OCI-LY7 (cell line): ENCODE measurements at regions not wholly inside any gene's neighbourhood (a gene's known extent, or its start where the extent isn't known, plus 50 kb on each side); places are given as distances from the start of the nearest gene placed in this dataset.

Source experiments
- BruUV-seq: library from RNA; stranded (reverse); fragments of 400-500 nt; replicated peaks from 2 replicates; lab custom pipeline; 2021; lab: Mats Ljungman, UMichigan
- CTCF ChIA-PET: fragments of 300-600 bp; sonication (Branson Sonifier 250); formaldehyde crosslinking; loops from one replicate; lab custom pipeline; 2022; ENCODE audit warnings: antibody characterized with exemption; ENCODE audit not compliant: unreplicated experiment; lab: Charles Lee
- POLR2A ChIA-PET: fragments of 300-600 bp; sonication (Branson Sonifier 250); formaldehyde crosslinking; loops from one replicate; lab custom pipeline; 2022; ENCODE audit warnings: antibody characterized with exemption; lab: Charles Lee
- DNase-seq: peaks from one replicate; pipeline ENCODE4 v3.0.0-alpha.2; 2015; ENCODE audit warnings: low spot score
- H2AFZ ChIP-seq: fragments of 200-600 bp; sonication (generic), shearing (Covaris generic); 2 replicates; pipeline ENCODE4 v1.6.1; 2014; ENCODE audit warnings: mild to moderate bottlenecking, antibody characterized with exemption, low read length, moderate library complexity
- H3K27ac ChIP-seq: fragments of 200-600 bp; sonication (generic); 2 replicates; pipeline ENCODE4 v1.5.1; 2014; ENCODE audit warnings: mixed run types, low read depth, mild to moderate bottlenecking, moderate library complexity, low read length, inconsistent platforms; ENCODE audit not compliant: poor library complexity, severe bottlenecking
- H3K36me3 ChIP-seq: fragments of 200-600 bp; sonication (generic); 2 replicates; pipeline ENCODE4 v1.6.1; 2014; ENCODE audit warnings: mild to moderate bottlenecking, antibody characterized with exemption, low read length, moderate library complexity, mixed read lengths; ENCODE audit not compliant: insufficient read depth
- H3K4me1 ChIP-seq: fragments of 200-600 bp; sonication (generic); 2 replicates; pipeline ENCODE4 v1.5.1; 2014; ENCODE audit warnings: mild to moderate bottlenecking, low read length; ENCODE audit not compliant: insufficient read depth, poor library complexity, severe bottlenecking
- H3K4me2 ChIP-seq: fragments of 200-600 bp; sonication (generic); 2 replicates; pipeline ENCODE4 v1.6.1; 2014; ENCODE audit warnings: mild to moderate bottlenecking, low read length
- H3K4me3 ChIP-seq: fragments of 200-600 bp; sonication (generic); 2 replicates; pipeline ENCODE4 v1.5.1; 2014; ENCODE audit warnings: mild to moderate bottlenecking, low read depth, low read length; ENCODE audit not compliant: poor library complexity, severe bottlenecking
- H3K79me2 ChIP-seq: fragments of 200-600 bp; sonication (generic); 2 replicates; pipeline ENCODE4 v1.6.1; 2016; ENCODE audit warnings: low read depth, mild to moderate bottlenecking, low read length, moderate library complexity, mixed read lengths; ENCODE audit not compliant: insufficient read depth
- H3K9me2 ChIP-seq: fragments of 200-600 bp; sonication (generic); 2 replicates; pipeline ENCODE4 v1.6.1; 2016; ENCODE audit warnings: mild to moderate bottlenecking, low read length, mixed read lengths; ENCODE audit not compliant: insufficient read depth
- H3K9me3 ChIP-seq: fragments of 200-600 bp; sonication (generic); 2 replicates; pipeline ENCODE4 v1.6.1; 2014; ENCODE audit warnings: mild to moderate bottlenecking, mixed run types, low read length, mixed read lengths
- H4K20me1 ChIP-seq: fragments of 200-600 bp; sonication (generic); 2 replicates; pipeline ENCODE4 v1.6.1; 2014; ENCODE audit warnings: mild to moderate bottlenecking, antibody characterized with exemption, low read length, moderate library complexity, mixed read lengths; ENCODE audit not compliant: insufficient read depth
- CTCF ChIP-seq: fragments of 200-600 bp; sonication (generic); conservative IDR thresholded peaks from 2 replicates; pipeline ENCODE4 v1.5.1; 2014; ENCODE audit warnings: mild to moderate bottlenecking, antibody characterized with exemption, low read length, moderate library complexity, mixed read lengths
- EZH2phosphoT487 ChIP-seq: fragments of 200-600 bp; sonication (generic); IDR thresholded peaks from 2 replicates; pipeline ENCODE4 v1.6.1; 2018; ENCODE audit warnings: low read depth, borderline replicate concordance, mild to moderate bottlenecking, mixed run types, antibody characterized with exemption, low read length, moderate library complexity, mixed read lengths
- intact Hi-C: fragments of 100-400 bp; cut with micrococcal nuclease; formaldehyde crosslinking; loops from one replicate; pipeline ENCODE4 v1.10.0; 2022; ENCODE audit not compliant: unreplicated experiment

- Histone ChIP-seq H3K79me2 (no peaks in the 10 kb centered on the region), H2AFZ (no peak overlapping the region), H3K36me3 (no peaks in the 10 kb centered on the region), H3K4me3 (no peak overlapping the region), H4K20me1 (no peaks in the 10 kb centered on the region), H3K4me1 (no peaks in the 10 kb centered on the region), H3K27ac (no peak overlapping the region), H3K4me2 (no peak overlapping the region), H3K9me3 (no peaks in the 10 kb centered on the region), H3K9me2 (no peaks in the 10 kb centered on the region)
- ChIA-PET CTCF (no interaction called here), POLR2A (interaction anchor here (1.0 kb wide), 1 partner anchor 21 kb away, joined by 3 read pairs; no protein-coding TSS in a partner anchor)
- intact Hi-C loops: no loop called here
- BruUV-seq: no TSS peak
- no peak for DNase-seq
- TF ChIP-seq CTCF: no peak
- TF ChIP-seq EZH2phosphoT487: no peak
Observed at GRCh38 chr1:78319603-78320002, 171.2 kb upstream of the PTGFR start.

- POLR2A ChIA-PET: no interaction called here
- Histone ChIP-seq H3K4me1 (no peaks in the 10 kb centered on the region), H2AFZ (no peak overlapping the region), H3K9me3 (no peaks in the 10 kb centered on the region), H3K4me2 (no peak overlapping the region), H3K79me2 (no peaks in the 10 kb centered on the region), H3K27ac (no peak overlapping the region), H3K36me3 (no peaks in the 10 kb centered on the region), H3K9me2 (no peaks in the 10 kb centered on the region), H4K20me1 (no peaks in the 10 kb centered on the region), H3K4me3 (no peak overlapping the region)
- BruUV-seq: no TSS peak
- TF ChIP-seq CTCF (no peak), EZH2phosphoT487 (no peak)
- DNase-seq: no peak
- intact Hi-C loops: no loop called here
- CTCF ChIA-PET: no interaction called here
Observed at GRCh38 chr1:78322928-78323680, 167.7 kb upstream of the PTGFR start.

GRCh38 chr1:78325293-78325692, 165.5 kb upstream of the PTGFR start:
- Histone ChIP-seq H3K9me3 (no peaks in the 10 kb centered on the region), H3K27ac (no peak overlapping the region), H3K4me1 (no peaks in the 10 kb centered on the region), H3K79me2 (no peaks in the 10 kb centered on the region), H3K9me2 (no peaks in the 10 kb centered on the region), H3K36me3 (no peaks in the 10 kb centered on the region), H4K20me1 (no peaks in the 10 kb centered on the region), H3K4me3 (no peak overlapping the region), H3K4me2 (no peak overlapping the region), H2AFZ (no peak overlapping the region)
- intact Hi-C loops: no loop called here
- DNase-seq: no peak
- POLR2A ChIA-PET: interaction anchor here (0.6 to 0.8 kb wide), 4 partner anchors 16 to 634 kb away, joined by 3 read pairs; no protein-coding TSS in a partner anchor
- TF ChIP-seq CTCF: no peak
- TF ChIP-seq EZH2phosphoT487: no peak
- no TSS peak for BruUV-seq
- CTCF ChIA-PET: no interaction called here
